GM23338 (cell line): ENCODE measurements at regions not wholly inside any gene's neighbourhood (a gene's known extent, or its start where the extent isn't known, plus 50 kb on each side); places are given as distances from the start of the nearest gene placed in this dataset.

Source experiments
- ATAC-seq: fragments of 200-7000 bp; cut with Tn5 transposase; 3 replicates; pipeline ENCODE4 v1.9.1; 2020
- DNase-seq: peaks from one replicate; pipeline ENCODE4 v3.0.0-alpha.2; 2015; ENCODE audit warnings: low spot score
- H2AFZ ChIP-seq: fragments of 200-600 bp; sonication (generic); 2 replicates; pipeline ENCODE4 v1.8.0; 2016; ENCODE audit warnings: antibody characterized with exemption, mild to moderate bottlenecking, moderate library complexity
- H3F3A ChIP-seq: fragments of 200-600 bp; sonication (generic); replicated peaks from 2 replicates; pipeline ENCODE4 v1.8.0; 2017; ENCODE audit warnings: antibody characterized with exemption, mixed run types, low read depth
- H3K27ac ChIP-seq: fragments of 200-600 bp; sonication (generic); 2 replicates; pipeline ENCODE4 v1.6.1; 2016; ENCODE audit warnings: low read depth
- H3K27me3 ChIP-seq: fragments of 200-600 bp; sonication (generic); 2 replicates; pipeline ENCODE4 v1.8.0; 2016; ENCODE audit warnings: mild to moderate bottlenecking, mixed run types, moderate library complexity; ENCODE audit not compliant: insufficient read depth
- H3K36me3 ChIP-seq: fragments of 200-600 bp; sonication (generic); 2 replicates; pipeline ENCODE4 v1.8.0; 2016; ENCODE audit warnings: mild to moderate bottlenecking; ENCODE audit not compliant: insufficient read depth
- H3K4me1 ChIP-seq: fragments of 200-600 bp; sonication (generic); 2 replicates; pipeline ENCODE4 v1.8.0; 2016; ENCODE audit warnings: mild to moderate bottlenecking, moderate library complexity; ENCODE audit not compliant: insufficient read depth
- H3K4me2 ChIP-seq: fragments of 200-600 bp; sonication (generic); 2 replicates; pipeline ENCODE4 v1.7.1; 2017; ENCODE audit warnings: mixed run types
- H3K4me3 ChIP-seq: fragments of 200-600 bp; sonication (generic); 2 replicates; pipeline ENCODE4 v1.6.1; 2016; ENCODE audit warnings: mixed run types
- H3K79me2 ChIP-seq: fragments of 200-600 bp; sonication (generic); replicated peaks from 2 replicates; pipeline ENCODE4 v1.8.0; 2017; ENCODE audit warnings: mild to moderate bottlenecking; ENCODE audit not compliant: insufficient read depth
- H3K9me2 ChIP-seq: fragments of 200-600 bp; sonication (generic); 2 replicates; pipeline ENCODE4 v1.8.0; 2017; ENCODE audit not compliant: insufficient read depth
- H4K20me1 ChIP-seq: fragments of 200-600 bp; sonication (generic); replicated peaks from 2 replicates; pipeline ENCODE4 v1.8.0; 2017; ENCODE audit warnings: mild to moderate bottlenecking; ENCODE audit not compliant: insufficient read depth
- H3K27ac Mint-ChIP-seq: 2 replicates; pipeline ENCODE4 v1.8.0; 2020; ENCODE audit warnings: inconsistent platforms, mild to moderate bottlenecking, moderate library complexity, mixed read lengths
- H3K27me3 Mint-ChIP-seq: 3 replicates; pipeline ENCODE4 v1.8.0; 2022; ENCODE audit warnings: low read depth, mild to moderate bottlenecking, moderate library complexity, mixed read lengths, inconsistent platforms; ENCODE audit not compliant: insufficient read depth, poor library complexity
- H3K36me3 Mint-ChIP-seq: 3 replicates; pipeline ENCODE4 v1.8.0; 2021; ENCODE audit warnings: low read depth, mild to moderate bottlenecking, inconsistent platforms, moderate library complexity, mixed read lengths
- H3K4me1 Mint-ChIP-seq: 3 replicates; pipeline ENCODE4 v1.8.0; 2020; ENCODE audit warnings: mild to moderate bottlenecking, inconsistent platforms, mixed read lengths
- H3K4me3 Mint-ChIP-seq: 3 replicates; pipeline ENCODE4 v1.8.0; 2021; ENCODE audit warnings: moderate library complexity, mild to moderate bottlenecking, inconsistent platforms, mixed read lengths
- H3K9me3 Mint-ChIP-seq: 3 replicates; pipeline ENCODE4 v1.8.0; 2020; ENCODE audit warnings: moderate library complexity, mild to moderate bottlenecking, inconsistent platforms, mixed read lengths
- CREB1 ChIP-seq: fragments of 250-450 bp; sonication (Bioruptor Pico); IDR thresholded peaks from 2 replicates; pipeline ENCODE4 v1.5.0; 2020; ENCODE audit warnings: low read depth, mild to moderate bottlenecking, moderate library complexity
- CTCF ChIP-seq, 2 experiments: fragments of 200-600 bp in 1 of 2; sonication (generic) in 1 of 2; conservative IDR thresholded peaks; 2 replicates each; pipeline versions ENCODE4 v1.5.1 to v1.6.1; 2016 to 2017; ENCODE audit warnings: antibody characterized with exemption in 2 of 2, low read depth in 2 of 2, mild to moderate bottlenecking in 2 of 2, moderate library complexity in 1 of 2
- EZH2 ChIP-seq: fragments of 200-600 bp; sonication (generic); IDR thresholded peaks from one replicate; pipeline ENCODE4 v1.8.0; 2017; ENCODE audit warnings: antibody characterized with exemption, mild to moderate bottlenecking, low read depth; ENCODE audit not compliant: unreplicated experiment
- JUNB ChIP-seq: IDR thresholded peaks from one replicate; pipeline ENCODE4 v1.6.1; 2016; ENCODE audit warnings: antibody characterized with exemption; ENCODE audit not compliant: unreplicated experiment
- POLR2AphosphoS5 ChIP-seq: IDR thresholded peaks from 2 replicates; pipeline ENCODE4 v1.6.1; 2016; ENCODE audit warnings: antibody characterized with exemption, low read depth
- STAT1 ChIP-seq: IDR thresholded peaks from one replicate; pipeline ENCODE4 v1.6.1; 2016; ENCODE audit warnings: antibody characterized with exemption; ENCODE audit not compliant: unreplicated experiment
- ZNF331 ChIP-seq: fragments of 250-450 bp; sonication (Bioruptor Pico); IDR thresholded peaks from 2 replicates; pipeline ENCODE4 v1.5.0; 2020; ENCODE audit warnings: low read depth, mild to moderate bottlenecking, moderate library complexity
- ZNF462 ChIP-seq: fragments of 250-450 bp; sonication (Bioruptor Pico); IDR thresholded peaks from 2 replicates; pipeline ENCODE4 v1.5.0; 2020; ENCODE audit warnings: mild to moderate bottlenecking, moderate library complexity
- TF ChIP-seq, protein P1 (sequence below): IDR thresholded peaks from one replicate; pipeline ENCODE4 v1.6.1; 2018; ENCODE audit warnings: antibody characterized with exemption; ENCODE audit not compliant: unreplicated experiment

DNA sequence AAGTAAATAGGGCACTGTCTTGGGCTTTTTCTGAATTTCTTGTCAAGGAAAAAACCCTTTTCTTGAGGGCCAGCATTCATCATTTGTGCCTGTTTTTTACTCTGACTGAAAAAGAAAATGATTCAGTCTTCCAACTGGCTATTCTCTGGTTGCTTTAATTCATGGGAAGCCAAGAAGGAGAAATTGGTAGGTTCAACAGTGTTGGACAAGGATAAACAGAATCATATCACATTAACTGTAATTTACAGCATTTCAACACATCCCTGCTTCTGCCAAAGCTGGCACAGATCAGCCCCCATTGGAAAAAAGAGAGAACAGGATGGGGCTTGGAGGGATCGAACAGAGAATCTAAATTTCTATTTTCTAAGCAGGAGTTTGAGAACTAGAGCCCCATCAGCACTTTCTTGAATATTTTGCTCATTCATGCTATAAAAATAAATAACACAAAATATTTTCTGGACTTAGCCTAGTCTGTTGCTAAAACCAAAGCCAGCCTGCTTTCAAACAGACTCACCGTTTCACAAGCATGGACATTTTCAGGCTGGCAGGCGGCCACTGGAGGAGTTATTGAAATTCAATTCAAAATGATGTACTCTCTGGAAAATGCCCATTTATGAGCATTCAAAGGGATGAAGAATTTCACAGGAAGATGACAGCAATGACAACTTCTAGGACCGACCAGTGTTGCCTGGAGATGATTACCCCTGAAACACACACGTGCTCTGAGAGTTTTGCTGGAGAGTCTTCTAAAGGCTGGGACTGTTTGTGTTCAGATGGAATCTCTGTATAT is 181.2 kb downstream of the WNT5A start:
- no peak for DNase-seq
- Histone ChIP-seq H3K27me3 (no peaks in the 10 kb centered on the region), H3K79me2 (no peaks in the 10 kb centered on the region), H3F3A (no peaks in the 10 kb centered on the region), H2AFZ (no peak overlapping the region), H3K9me2 (no peaks in the 10 kb centered on the region; the same call in 1 of the 2 replicates), H3K4me3 (no peak overlapping the region), H4K20me1 (no peaks in the 10 kb centered on the region), H3K27ac (no peak overlapping the region), H3K36me3 (no peaks in the 10 kb centered on the region), H3K4me1 (no peaks in the 10 kb centered on the region), H3K4me2 (no peak overlapping the region)
- Mint-ChIP-seq H3K9me3 (no peaks in the 10 kb centered on the region; the same call in 2 of the 3 replicates), H3K27me3 (no peaks in the 10 kb centered on the region), H3K4me1 (no peaks in the 10 kb centered on the region), H3K27ac (no peak overlapping the region), H3K4me3 (no peak overlapping the region), H3K36me3 (no peaks in the 10 kb centered on the region)
- TF ChIP-seq JUNB (no peak), EZH2 (no peak), CTCF (conservative IDR thresholded peaks at IDR 0.05; ENCODE audit: low read depth in 2 of 2) (no peak), POLR2AphosphoS5 (no peak), ZNF331 (CRISPR knock-in tag) (no peak), STAT1 (no peak), CREB1 (CRISPR knock-in tag) (no peak), ZNF462 (CRISPR knock-in tag) (no peak)
- TF ChIP-seq, protein P1, sequence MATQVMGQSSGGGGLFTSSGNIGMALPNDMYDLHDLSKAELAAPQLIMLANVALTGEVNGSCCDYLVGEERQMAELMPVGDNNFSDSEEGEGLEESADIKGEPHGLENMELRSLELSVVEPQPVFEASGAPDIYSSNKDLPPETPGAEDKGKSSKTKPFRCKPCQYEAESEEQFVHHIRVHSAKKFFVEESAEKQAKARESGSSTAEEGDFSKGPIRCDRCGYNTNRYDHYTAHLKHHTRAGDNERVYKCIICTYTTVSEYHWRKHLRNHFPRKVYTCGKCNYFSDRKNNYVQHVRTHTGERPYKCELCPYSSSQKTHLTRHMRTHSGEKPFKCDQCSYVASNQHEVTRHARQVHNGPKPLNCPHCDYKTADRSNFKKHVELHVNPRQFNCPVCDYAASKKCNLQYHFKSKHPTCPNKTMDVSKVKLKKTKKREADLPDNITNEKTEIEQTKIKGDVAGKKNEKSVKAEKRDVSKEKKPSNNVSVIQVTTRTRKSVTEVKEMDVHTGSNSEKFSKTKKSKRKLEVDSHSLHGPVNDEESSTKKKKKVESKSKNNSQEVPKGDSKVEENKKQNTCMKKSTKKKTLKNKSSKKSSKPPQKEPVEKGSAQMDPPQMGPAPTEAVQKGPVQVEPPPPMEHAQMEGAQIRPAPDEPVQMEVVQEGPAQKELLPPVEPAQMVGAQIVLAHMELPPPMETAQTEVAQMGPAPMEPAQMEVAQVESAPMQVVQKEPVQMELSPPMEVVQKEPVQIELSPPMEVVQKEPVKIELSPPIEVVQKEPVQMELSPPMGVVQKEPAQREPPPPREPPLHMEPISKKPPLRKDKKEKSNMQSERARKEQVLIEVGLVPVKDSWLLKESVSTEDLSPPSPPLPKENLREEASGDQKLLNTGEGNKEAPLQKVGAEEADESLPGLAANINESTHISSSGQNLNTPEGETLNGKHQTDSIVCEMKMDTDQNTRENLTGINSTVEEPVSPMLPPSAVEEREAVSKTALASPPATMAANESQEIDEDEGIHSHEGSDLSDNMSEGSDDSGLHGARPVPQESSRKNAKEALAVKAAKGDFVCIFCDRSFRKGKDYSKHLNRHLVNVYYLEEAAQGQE = no peak
- ATAC-seq = no peak
